HEK293T (cell line): ENCODE measurements at regions not wholly inside any gene's neighbourhood (a gene's known extent, or its start where the extent isn't known, plus 50 kb on each side); places are given as distances from the start of the nearest gene placed in this dataset.

Experiments
- CTBP1 ChIP-seq: fragments of 450-650 bp; IDR thresholded peaks from 2 replicates; pipeline ENCODE4 v1.6.1; 2016; ENCODE audit warnings: borderline replicate concordance
- FOXK2 ChIP-seq: fragments of 450-650 bp; IDR thresholded peaks from 2 replicates; pipeline ENCODE4 v1.6.1; 2016; ENCODE audit warnings: mild to moderate bottlenecking
- LEF1 ChIP-seq: fragments of 450-650 bp; IDR thresholded peaks from 2 replicates; pipeline ENCODE4 v1.6.1; 2017; ENCODE audit warnings: mild to moderate bottlenecking, borderline replicate concordance
- SP1 ChIP-seq: fragments of 450-650 bp; IDR thresholded peaks from 2 replicates; pipeline ENCODE4 v1.6.1; 2017
- SUZ12 ChIP-seq: fragments of 450-650 bp; IDR thresholded peaks from 2 replicates; pipeline ENCODE4 v1.6.1; 2016; ENCODE audit warnings: mild to moderate bottlenecking

DNA sequence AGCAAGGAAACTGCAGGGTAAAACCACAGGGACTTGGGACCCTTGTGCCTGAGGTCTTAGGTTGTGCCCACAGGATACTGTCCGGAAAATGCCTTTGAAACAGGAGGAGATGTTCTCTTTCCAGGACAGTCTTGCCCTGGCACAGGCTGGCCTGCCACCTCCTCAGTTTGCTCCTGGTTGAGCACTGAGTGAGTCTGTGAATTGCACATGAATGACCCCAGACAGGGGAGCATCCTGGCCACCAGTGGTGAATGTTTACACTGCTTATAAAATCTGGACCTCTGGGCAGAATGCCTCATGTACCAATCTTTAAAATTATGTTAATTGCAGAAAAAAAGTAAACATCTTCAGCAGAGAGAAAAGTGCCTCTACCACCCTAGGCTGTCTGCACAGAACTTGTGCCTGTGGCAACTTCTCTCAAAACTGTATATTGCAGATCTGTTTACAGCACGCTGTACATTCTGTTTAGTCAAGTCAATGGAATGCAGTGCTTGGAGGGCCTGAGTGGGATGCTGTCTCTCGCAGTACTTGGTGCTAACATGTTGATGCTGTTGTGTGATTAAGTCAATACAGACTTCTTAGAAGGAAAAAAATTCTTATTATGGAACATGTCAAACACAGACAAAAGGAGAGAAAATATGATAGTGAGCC lies 242.1 kb downstream of the SOD2 start:
- no peak for TF ChIP-seq CTBP1
- TF ChIP-seq LEF1: no peak
- TF ChIP-seq SUZ12: no peak
- no peak for TF ChIP-seq FOXK2
- no peak for TF ChIP-seq SP1
